Chondrocyte (in vitro differentiated cells): ENCODE measurements at regions not wholly inside any gene's neighbourhood (a gene's known extent, or its start where the extent isn't known, plus 50 kb on each side); places are given as distances from the start of the nearest gene placed in this dataset.

Source experiments
- DNase-seq: peaks from one replicate; pipeline ENCODE4 v3.0.0; 2021; ENCODE audit warnings: mixed read lengths, low spot score
- H3K27ac Mint-ChIP-seq: one replicate; pipeline ENCODE4 v1.8.0; 2021; ENCODE audit warnings: mild to moderate bottlenecking, moderate library complexity, mixed read lengths; ENCODE audit not compliant: unreplicated experiment
- H3K27me3 Mint-ChIP-seq: 2 replicates; pipeline ENCODE4 v1.8.0; 2021; ENCODE audit warnings: low read depth, mixed read lengths
- H3K36me3 Mint-ChIP-seq: 2 replicates; pipeline ENCODE4 v1.8.0; 2021; ENCODE audit warnings: low read depth, mixed read lengths
- H3K4me1 Mint-ChIP-seq: 2 replicates; pipeline ENCODE4 v1.8.0; 2021; ENCODE audit warnings: low read depth, mild to moderate bottlenecking, mixed read lengths
- H3K4me3 Mint-ChIP-seq: one replicate; pipeline ENCODE4 v1.8.0; 2021; ENCODE audit warnings: mild to moderate bottlenecking, moderate library complexity, mixed read lengths; ENCODE audit not compliant: unreplicated experiment
- H3K9me3 Mint-ChIP-seq: 2 replicates; pipeline ENCODE4 v1.8.0; 2021; ENCODE audit warnings: low read depth, mixed read lengths
- CTCF ChIP-seq: fragments of 200-600 bp; sonication (generic); IDR thresholded peaks from 2 replicates; pipeline ENCODE4 v1.5.0; 2021; ENCODE audit warnings: antibody characterized with exemption, mild to moderate bottlenecking, moderate library complexity

GRCh38 chr12:80045594-80045993 lies 53.7 kb upstream of the OTOGL start:
- Mint-ChIP-seq H3K27me3 (no peaks in the 10 kb centered on the region), H3K9me3 (peaks cover 5% of the 10 kb centered on the region), H3K4me1 (peaks cover 30% of the 10 kb centered on the region), H3K36me3 (no peaks in the 10 kb centered on the region), H3K4me3 (no peak overlapping the region), H3K27ac (no peak overlapping the region)
- no peak for TF ChIP-seq CTCF
- DNase-seq: no peak

GRCh38 chr12:80044694-80045046 lies 54.7 kb upstream of the OTOGL start:
- Mint-ChIP-seq H3K27me3 (no peaks in the 10 kb centered on the region), H3K36me3 (no peaks in the 10 kb centered on the region), H3K4me1 (peaks cover 28% of the 10 kb centered on the region), H3K27ac (peak overlapping the region; percentile 91), H3K9me3 (peaks cover 3% of the 10 kb centered on the region), H3K4me3 (no peak overlapping the region)
- no peak for TF ChIP-seq CTCF
- DNase-seq: no peak

DNA sequence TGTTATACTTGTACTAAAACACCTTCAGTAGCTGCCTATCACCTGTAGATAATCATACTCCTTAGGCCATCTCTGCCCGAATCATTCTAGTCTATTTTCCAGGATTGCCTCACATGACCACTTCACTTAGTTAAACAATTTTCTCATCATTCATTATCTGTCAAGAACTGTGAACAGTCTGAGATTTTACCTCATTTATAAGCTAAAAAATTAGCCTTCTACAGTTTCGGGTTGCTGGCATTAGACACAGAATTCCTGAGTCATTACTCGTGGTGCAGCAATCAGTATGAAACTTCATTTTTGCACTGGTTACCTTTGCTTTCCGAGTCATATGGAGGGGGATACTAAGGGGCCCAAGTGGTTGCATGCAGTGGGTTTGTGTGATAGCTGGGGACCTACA lies 57.6 kb upstream of the OTOGL start:
- H3K36me3 Mint-ChIP-seq: no peaks in the 10 kb centered on the region
- H3K4me1 Mint-ChIP-seq: peaks cover 36% of the 10 kb centered on the region
- peak overlapping the region; percentile 77 for H3K27ac Mint-ChIP-seq
- H3K27me3 Mint-ChIP-seq: no peaks in the 10 kb centered on the region
- no peak for TF ChIP-seq CTCF
- peaks cover 3% of the 10 kb centered on the region for H3K9me3 Mint-ChIP-seq
- no peak for DNase-seq
- no peak overlapping the region for H3K4me3 Mint-ChIP-seq

GRCh38 chr12:80041071-80041470 lies 58.3 kb upstream of the OTOGL start:
- DNase-seq: no peak
- peaks cover 3% of the 10 kb centered on the region for H3K9me3 Mint-ChIP-seq
- no peaks in the 10 kb centered on the region for H3K36me3 Mint-ChIP-seq
- no peak overlapping the region for H3K4me3 Mint-ChIP-seq
- no peak for TF ChIP-seq CTCF
- H3K27me3 Mint-ChIP-seq: no peaks in the 10 kb centered on the region
- peaks cover 36% of the 10 kb centered on the region for H3K4me1 Mint-ChIP-seq
- H3K27ac Mint-ChIP-seq: no peak overlapping the region

DNA sequence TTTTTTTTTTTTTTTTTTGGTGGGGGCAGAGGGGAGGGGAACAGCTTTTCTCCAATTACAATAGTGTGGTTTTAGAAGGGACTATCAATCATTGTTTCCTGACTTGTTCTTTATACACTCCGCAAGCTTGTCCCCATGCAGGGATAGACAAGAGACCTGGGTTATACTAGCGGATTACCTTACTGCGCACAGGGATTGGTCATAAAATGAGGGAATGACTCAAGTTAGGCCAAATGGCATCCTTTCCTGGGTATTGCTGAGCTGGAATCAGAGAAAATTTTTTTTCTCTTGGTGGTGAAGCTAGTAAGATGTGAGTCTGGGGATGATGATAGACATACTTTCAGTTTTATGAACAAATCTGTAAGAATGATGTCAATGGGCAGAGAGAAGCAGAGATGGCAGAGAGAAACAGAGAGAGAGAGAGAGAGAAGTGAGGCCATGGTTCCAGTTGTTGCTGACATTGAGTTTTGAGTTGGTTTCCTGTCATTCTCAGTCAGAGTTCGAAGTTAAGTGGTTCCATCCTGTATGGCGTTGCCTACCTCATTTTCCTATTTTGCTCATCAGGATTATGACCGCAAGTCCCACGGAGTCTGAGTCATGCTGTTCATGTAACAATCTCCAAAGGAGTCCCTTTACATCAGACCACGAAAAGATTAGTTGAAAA lies 59.1 kb upstream of the OTOGL start:
- peaks cover 32% of the 10 kb centered on the region for H3K4me1 Mint-ChIP-seq
- no peak overlapping the region for H3K27ac Mint-ChIP-seq
- no peak for DNase-seq
- H3K27me3 Mint-ChIP-seq: no peaks in the 10 kb centered on the region
- no peak overlapping the region for H3K4me3 Mint-ChIP-seq
- peaks cover 3% of the 10 kb centered on the region for H3K9me3 Mint-ChIP-seq
- H3K36me3 Mint-ChIP-seq: no peaks in the 10 kb centered on the region
- no peak for TF ChIP-seq CTCF
